Loucy (cell line): ENCODE measurements at regions not wholly inside any gene's neighbourhood (a gene's known extent, or its start where the extent isn't known, plus 50 kb on each side); places are given as distances from the start of the nearest gene placed in this dataset.

Experiments used
- EZH2phosphoT487 ChIP-seq: fragments of 200-600 bp; IDR thresholded peaks from 2 replicates; pipeline ENCODE4 v1.6.1; 2018; ENCODE audit warnings: antibody characterized with exemption, mild to moderate bottlenecking, moderate library complexity, borderline replicate concordance
- TF ChIP-seq, protein P1 (sequence below): fragments of 200-600 bp; sonication (generic); conservative IDR thresholded peaks from 2 replicates; pipeline ENCODE4 v1.5.1; 2014; ENCODE audit warnings: mild to moderate bottlenecking, antibody characterized with exemption, low read length

DNA sequence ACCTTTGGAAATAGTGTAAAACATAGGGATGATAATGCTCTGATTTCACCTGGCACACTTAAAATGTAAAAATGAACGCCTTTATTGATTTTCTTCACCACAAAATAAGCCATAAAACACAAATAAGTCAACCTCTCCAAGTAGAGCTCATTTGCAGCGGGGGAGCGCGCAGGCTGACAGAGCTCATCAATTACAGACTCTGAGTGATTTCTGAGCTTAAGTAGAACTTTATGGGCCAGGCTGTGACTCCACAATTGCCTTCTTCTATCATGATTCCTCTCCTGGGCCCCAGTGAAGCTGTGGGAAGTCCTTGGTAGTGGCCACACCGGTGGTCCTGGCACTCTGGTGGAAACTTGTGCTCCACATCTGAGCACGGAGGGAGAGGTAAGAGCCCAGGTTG, 789.0 kb upstream of the RAB6C start:
- TF ChIP-seq, protein P1, sequence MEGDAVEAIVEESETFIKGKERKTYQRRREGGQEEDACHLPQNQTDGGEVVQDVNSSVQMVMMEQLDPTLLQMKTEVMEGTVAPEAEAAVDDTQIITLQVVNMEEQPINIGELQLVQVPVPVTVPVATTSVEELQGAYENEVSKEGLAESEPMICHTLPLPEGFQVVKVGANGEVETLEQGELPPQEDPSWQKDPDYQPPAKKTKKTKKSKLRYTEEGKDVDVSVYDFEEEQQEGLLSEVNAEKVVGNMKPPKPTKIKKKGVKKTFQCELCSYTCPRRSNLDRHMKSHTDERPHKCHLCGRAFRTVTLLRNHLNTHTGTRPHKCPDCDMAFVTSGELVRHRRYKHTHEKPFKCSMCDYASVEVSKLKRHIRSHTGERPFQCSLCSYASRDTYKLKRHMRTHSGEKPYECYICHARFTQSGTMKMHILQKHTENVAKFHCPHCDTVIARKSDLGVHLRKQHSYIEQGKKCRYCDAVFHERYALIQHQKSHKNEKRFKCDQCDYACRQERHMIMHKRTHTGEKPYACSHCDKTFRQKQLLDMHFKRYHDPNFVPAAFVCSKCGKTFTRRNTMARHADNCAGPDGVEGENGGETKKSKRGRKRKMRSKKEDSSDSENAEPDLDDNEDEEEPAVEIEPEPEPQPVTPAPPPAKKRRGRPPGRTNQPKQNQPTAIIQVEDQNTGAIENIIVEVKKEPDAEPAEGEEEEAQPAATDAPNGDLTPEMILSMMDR, result no peak
- no peak for TF ChIP-seq EZH2phosphoT487
